SK-N-SH (cell line): ENCODE measurements at regions not wholly inside any gene's neighbourhood (a gene's known extent, or its start where the extent isn't known, plus 50 kb on each side); places are given as distances from the start of the nearest gene placed in this dataset.

Experiments
- CTCF ChIA-PET: fragments of 300-600, 350-600 bp; formaldehyde crosslinking; extraction: SDS; loops from one replicate; lab custom pipeline; 2021; lab: Yijun Ruan, JAX
- POLR2A ChIA-PET: fragments of 350-600 bp; sonication (Branson Sonifier 250); formaldehyde crosslinking; extraction: SDS; loops from one replicate; lab custom pipeline; 2020; ENCODE audit warnings: antibody characterized with exemption, inconsistent platforms; lab: Yijun Ruan, JAX
- DNase-seq: peaks from one replicate; pipeline ENCODE4 v3.0.0; 2012
- H2AFZ ChIP-seq: fragments of 200-600 bp; sonication (generic); 2 replicates; pipeline ENCODE4 v1.8.1; 2016; ENCODE audit warnings: antibody characterized with exemption, mild to moderate bottlenecking, low read depth
- H3F3A ChIP-seq: fragments of 200-600 bp; sonication (generic); replicated peaks from 2 replicates; pipeline ENCODE3; 2016; ENCODE audit warnings: antibody characterized with exemption, mild to moderate bottlenecking; ENCODE audit not compliant: insufficient read depth
- H3K27ac ChIP-seq, 2 experiments: fragments of 200-500 bp in 1 of 2; fragments of 200-600 bp in 1 of 2; sonication (Bioruptor generic) in 1 of 2; sonication (generic), shearing (Covaris generic) in 1 of 2; 2 replicates each; pipeline versions ENCODE4 v1.5.1 to v1.6.1; 2014 to 2016; ENCODE audit warnings: low read depth in 2 of 2, inconsistent platforms in 1 of 2, low read length in 1 of 2, mild to moderate bottlenecking in 1 of 2, mixed read lengths in 1 of 2
- H3K27me3 ChIP-seq: fragments of 200-600 bp; sonication (generic), shearing (Covaris generic); 2 replicates; pipeline ENCODE4 v1.6.1; 2016; ENCODE audit warnings: mixed run types; ENCODE audit not compliant: insufficient read depth
- H3K36me3 ChIP-seq, 2 experiments: fragments of 200-500 bp in 1 of 2; fragments of 200-600 bp in 1 of 2; sonication (Bioruptor generic) in 1 of 2; sonication (generic) in 1 of 2; replicated peaks in 1 of 2; 2 replicates each; pipeline versions ENCODE3 to v1.5.1; 2014 to 2016; ENCODE audit warnings: low read length in 1 of 2, mild to moderate bottlenecking in 1 of 2; ENCODE audit not compliant: insufficient read depth in 2 of 2, control insufficient read depth in 1 of 2
- H3K4me1 ChIP-seq, 2 experiments: fragments of 200-500 bp in 1 of 2; fragments of 200-600 bp in 1 of 2; sonication (Bioruptor generic) in 1 of 2; sonication (generic), shearing (Covaris generic) in 1 of 2; 2 replicates each; pipeline versions ENCODE4 v1.5.1 to v1.6.1; 2014 to 2016; ENCODE audit warnings: low read depth in 1 of 2, low read length in 1 of 2, mixed run types in 1 of 2; ENCODE audit not compliant: insufficient read depth in 2 of 2, control insufficient read depth in 1 of 2
- H3K4me2 ChIP-seq: fragments of 200-600 bp; sonication (generic), shearing (Covaris generic); 2 replicates; pipeline ENCODE4 v1.6.1; 2017; ENCODE audit warnings: mixed run types
- H3K4me3 ChIP-seq, 2 experiments: fragments of 200-500 bp in 1 of 2; fragments of 200-600 bp in 1 of 2; sonication (Bioruptor generic) in 1 of 2; sonication (generic), shearing (Covaris generic) in 1 of 2; 2 replicates each; pipeline versions ENCODE4 v1.5.1 to v1.8.1; 2014 to 2016; ENCODE audit warnings: low read depth in 2 of 2, inconsistent platforms in 1 of 2, low read length in 1 of 2, mild to moderate bottlenecking in 1 of 2, mixed read lengths in 1 of 2, moderate library complexity in 1 of 2
- H3K79me2 ChIP-seq: fragments of 200-600 bp; sonication (generic); 2 replicates; pipeline ENCODE4 v1.8.1; 2017; ENCODE audit warnings: mild to moderate bottlenecking; ENCODE audit not compliant: insufficient read depth
- H3K9ac ChIP-seq: fragments of 200-600 bp; sonication (generic); 2 replicates; pipeline ENCODE4 v1.6.1; 2017; ENCODE audit warnings: mixed run types
- H3K9me2 ChIP-seq: fragments of 200-600 bp; sonication (generic); 2 replicates; pipeline ENCODE4 v1.6.1; 2017; ENCODE audit warnings: mixed run types
- H3K9me3 ChIP-seq: fragments of 200-600 bp; sonication (generic); 2 replicates; pipeline ENCODE4 v1.6.1; 2017; ENCODE audit warnings: mixed run types, mild to moderate bottlenecking, moderate library complexity
- H4K20me1 ChIP-seq: fragments of 200-600 bp; sonication (generic); 2 replicates; pipeline ENCODE4 v1.6.1; 2017; ENCODE audit warnings: mild to moderate bottlenecking, mixed run types; ENCODE audit not compliant: insufficient read depth
- ELF1 ChIP-seq: IDR thresholded peaks from 2 replicates; pipeline ENCODE4 v1.4.0; 2012
- FOSL2 ChIP-seq: IDR thresholded peaks from 2 replicates; pipeline ENCODE4 v1.4.0; 2012; ENCODE audit warnings: low read depth, mild to moderate bottlenecking, moderate library complexity, borderline replicate concordance
- FOXJ3 ChIP-seq: sonication (generic); formaldehyde crosslinking; IDR thresholded peaks from 2 replicates; pipeline ENCODE4 v1.5.1; 2020; ENCODE audit warnings: mild to moderate bottlenecking, missing genetic modification reagents
- FOXM1 ChIP-seq: IDR thresholded peaks from 2 replicates; pipeline ENCODE4 v1.4.0; 2012; ENCODE audit warnings: low read depth, mild to moderate bottlenecking
- GABPA ChIP-seq: IDR thresholded peaks from 2 replicates; pipeline ENCODE4 v1.4.0; 2012; ENCODE audit warnings: low read depth, mild to moderate bottlenecking
- MAX ChIP-seq: IDR thresholded peaks from 2 replicates; pipeline ENCODE4 v1.4.0; 2012; ENCODE audit warnings: low read depth
- NFIC ChIP-seq: IDR thresholded peaks from 2 replicates; pipeline ENCODE4 v1.4.0; 2012; ENCODE audit warnings: borderline replicate concordance
- RCOR1 ChIP-seq: fragments of 150-350 bp; IDR thresholded peaks from 2 replicates; pipeline ENCODE4 v1.6.1; 2017; ENCODE audit warnings: antibody characterized with exemption, low read length
- RFX5 ChIP-seq: IDR thresholded peaks from 2 replicates; pipeline ENCODE4 v1.6.1; 2012; ENCODE audit warnings: mild to moderate bottlenecking, improper control_type of control experiment, low read length
- TAF1 ChIP-seq: IDR thresholded peaks from 2 replicates; pipeline ENCODE4 v1.6.1; 2012; ENCODE audit warnings: low read depth, mild to moderate bottlenecking, low read length, moderate library complexity, borderline replicate concordance
- TCF12 ChIP-seq: IDR thresholded peaks from 2 replicates; pipeline ENCODE4 v1.4.0; 2012
- TEAD4 ChIP-seq: IDR thresholded peaks from 2 replicates; pipeline ENCODE4 v1.4.0; 2012; ENCODE audit warnings: mild to moderate bottlenecking, borderline replicate concordance; ENCODE audit not compliant: insufficient read depth
- WGBS: methylation state at CpG from one replicate; pipeline ENCODE4 v1.1.6; 2017; ENCODE audit warnings: low lambda C conversion rate; 5-methylcytosine and 5-hydroxymethylcytosine counted together

- no peaks in the 10 kb centered on the region for H3K27me3 ChIP-seq
- no peaks in the 10 kb centered on the region for H3K9me2 ChIP-seq
- ChIA-PET CTCF (no interaction called here), POLR2A (no interaction called here)
- no peaks in the 10 kb centered on the region for H3K79me2 ChIP-seq
- no peaks in the 10 kb centered on the region for H4K20me1 ChIP-seq
- WGBS = 20% methylated on average over 3 of the region's 3 CpGs
- H3K4me1 ChIP-seq = no peaks in the 10 kb centered on the region
- H3K9ac ChIP-seq = no peak overlapping the region
- no peaks in the 10 kb centered on the region for H3K36me3 ChIP-seq
- no peak overlapping the region for H3K4me2 ChIP-seq
- no peak overlapping the region for H3K4me3 ChIP-seq
- no peak overlapping the region for H3K27ac ChIP-seq
- H3K9me3 ChIP-seq = no peaks in the 10 kb centered on the region
- TF ChIP-seq TCF12 = no peak
- no peak for TF ChIP-seq FOXJ3
- no peak for TF ChIP-seq RCOR1
- no peak for TF ChIP-seq FOXM1
- TF ChIP-seq ELF1 = no peak
- TF ChIP-seq GABPA = no peak
- no peak for TF ChIP-seq TEAD4
- no peak for TF ChIP-seq RFX5
- H2AFZ ChIP-seq = no peak overlapping the region
- no peak for DNase-seq
- no peaks in the 10 kb centered on the region for H3F3A ChIP-seq
These were observed 1330.6 kb upstream of the ADGRL3 start for GRCh38 chr4:59869559-59869958.

DNA sequence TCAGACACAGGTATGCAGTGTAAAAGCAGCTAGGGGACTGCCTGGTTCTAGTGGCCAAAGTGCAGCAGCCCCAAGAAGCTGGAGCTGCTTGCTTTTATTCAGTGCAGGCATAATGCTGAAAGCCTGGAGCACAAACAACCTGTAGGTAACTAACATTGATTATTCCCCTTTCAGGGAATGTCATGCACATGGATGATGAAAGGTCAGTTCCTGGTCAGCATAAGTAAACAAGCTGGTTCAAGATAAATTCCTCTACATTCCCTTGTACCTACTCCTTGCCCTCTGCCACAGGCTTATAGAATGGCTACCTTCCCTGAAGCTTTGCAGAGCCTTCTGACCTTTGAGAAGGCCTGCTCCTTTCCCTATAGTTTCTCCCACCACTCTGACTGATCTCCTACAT lies 1318.5 kb upstream of the ADGRL3 start:
- H2AFZ ChIP-seq = no peak overlapping the region
- H3K9me3 ChIP-seq = no peaks in the 10 kb centered on the region
- no peak for TF ChIP-seq NFIC
- DNase-seq = no peak
- no peak overlapping the region for H3K27ac ChIP-seq
- no peak overlapping the region for H3K4me3 ChIP-seq
- H3K36me3 ChIP-seq = no peaks in the 10 kb centered on the region
- ChIA-PET POLR2A (no interaction called here), CTCF (no interaction called here)
- H3K4me1 ChIP-seq = no peaks in the 10 kb centered on the region
- H3K27me3 ChIP-seq = no peaks in the 10 kb centered on the region
- no peaks in the 10 kb centered on the region for H3K9me2 ChIP-seq
- H3F3A ChIP-seq = no peaks in the 10 kb centered on the region
- H3K79me2 ChIP-seq = no peaks in the 10 kb centered on the region
- no peaks in the 10 kb centered on the region for H4K20me1 ChIP-seq
- no peak overlapping the region for H3K4me2 ChIP-seq
- H3K9ac ChIP-seq = no peak overlapping the region

- Histone ChIP-seq H3K27me3 (no peaks in the 10 kb centered on the region), H3K9me3 (no peaks in the 10 kb centered on the region; the same call in 1 of the 2 replicates), H3K4me3 (no peak overlapping the region), H3K4me1 (no peaks in the 10 kb centered on the region), H3K9ac (no peak overlapping the region), H4K20me1 (no peaks in the 10 kb centered on the region), H3F3A (no peaks in the 10 kb centered on the region), H3K79me2 (no peaks in the 10 kb centered on the region), H3K4me2 (no peak overlapping the region), H3K27ac (no peak overlapping the region), H3K9me2 (no peaks in the 10 kb centered on the region), H2AFZ (no peak overlapping the region), H3K36me3 (no peaks in the 10 kb centered on the region)
- DNase-seq = no peak
- no peak for TF ChIP-seq FOSL2
- TF ChIP-seq TAF1 = no peak
- TF ChIP-seq MAX = no peak
- no peak for TF ChIP-seq ELF1
- POLR2A ChIA-PET = no interaction called here
- WGBS = 11% methylated on average over 3 of the region's 3 CpGs
- CTCF ChIA-PET = interaction anchor here (0.6 kb wide), 1 partner anchor 57 kb away, joined by 3 read pairs; no protein-coding TSS in a partner anchor
These were observed 1295.8 kb upstream of the ADGRL3 start for GRCh38 chr4:59904331-59904730.
